ENCODE measurements at regions not wholly inside any gene's neighbourhood (a gene's known extent, or its start where the extent isn't known, plus 50 kb on each side); places are given as distances from the start of the nearest gene placed in this dataset.

DNA sequence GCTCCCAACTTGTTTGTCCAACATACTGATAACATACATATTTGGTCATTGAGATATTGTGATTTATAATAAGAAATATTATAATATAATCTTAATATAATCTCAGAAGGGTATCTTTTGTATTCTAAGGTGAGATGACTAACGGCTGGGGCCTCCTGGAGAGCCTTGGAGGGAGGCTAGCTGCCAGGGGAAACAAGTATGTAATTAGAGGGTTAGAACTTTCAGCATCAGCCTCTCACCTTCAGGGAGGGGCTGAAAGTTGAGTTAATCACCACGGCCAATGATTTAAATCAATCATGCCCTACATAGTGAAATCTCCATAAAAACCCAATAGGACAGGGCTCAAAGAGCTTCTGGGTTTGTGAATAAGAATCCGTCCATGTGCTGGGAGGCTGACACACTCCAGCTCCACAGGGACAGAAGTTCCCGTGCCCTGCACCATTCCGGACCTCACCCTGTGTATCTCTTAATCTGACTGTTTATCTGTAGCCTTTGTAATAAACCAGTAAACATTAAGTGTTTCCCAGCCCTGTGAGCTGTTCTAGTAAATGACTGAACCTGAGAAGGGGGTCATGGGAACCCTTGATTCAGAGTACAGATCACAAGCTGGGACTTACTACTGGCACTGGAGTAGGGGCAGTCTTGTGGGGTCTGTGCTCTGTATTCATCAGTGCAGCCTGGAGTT, 86.3 kb upstream of the STEAP1B start:
- DNase-seq (ENCODE audit: low read depth in 1 of 2, low spot score in 1 of 2), result no peak
- Histone ChIP-seq H3K9me3 (ENCODE audit: low read depth) (no peaks in the 10 kb centered on the region), H3K27me3 (no peaks in the 10 kb centered on the region), H3K27ac (peak overlapping the region; percentile 84), H3K36me3 (no peaks in the 10 kb centered on the region), H3K4me1 (ENCODE audit: low read depth) (peaks cover 28% of the 10 kb centered on the region), H3K4me3 (no peak overlapping the region)
- TF ChIP-seq, protein P1, sequence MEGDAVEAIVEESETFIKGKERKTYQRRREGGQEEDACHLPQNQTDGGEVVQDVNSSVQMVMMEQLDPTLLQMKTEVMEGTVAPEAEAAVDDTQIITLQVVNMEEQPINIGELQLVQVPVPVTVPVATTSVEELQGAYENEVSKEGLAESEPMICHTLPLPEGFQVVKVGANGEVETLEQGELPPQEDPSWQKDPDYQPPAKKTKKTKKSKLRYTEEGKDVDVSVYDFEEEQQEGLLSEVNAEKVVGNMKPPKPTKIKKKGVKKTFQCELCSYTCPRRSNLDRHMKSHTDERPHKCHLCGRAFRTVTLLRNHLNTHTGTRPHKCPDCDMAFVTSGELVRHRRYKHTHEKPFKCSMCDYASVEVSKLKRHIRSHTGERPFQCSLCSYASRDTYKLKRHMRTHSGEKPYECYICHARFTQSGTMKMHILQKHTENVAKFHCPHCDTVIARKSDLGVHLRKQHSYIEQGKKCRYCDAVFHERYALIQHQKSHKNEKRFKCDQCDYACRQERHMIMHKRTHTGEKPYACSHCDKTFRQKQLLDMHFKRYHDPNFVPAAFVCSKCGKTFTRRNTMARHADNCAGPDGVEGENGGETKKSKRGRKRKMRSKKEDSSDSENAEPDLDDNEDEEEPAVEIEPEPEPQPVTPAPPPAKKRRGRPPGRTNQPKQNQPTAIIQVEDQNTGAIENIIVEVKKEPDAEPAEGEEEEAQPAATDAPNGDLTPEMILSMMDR (IDR thresholded peaks at IDR 0.05; ENCODE audit: low read depth, low read length), result no peak

DNA sequence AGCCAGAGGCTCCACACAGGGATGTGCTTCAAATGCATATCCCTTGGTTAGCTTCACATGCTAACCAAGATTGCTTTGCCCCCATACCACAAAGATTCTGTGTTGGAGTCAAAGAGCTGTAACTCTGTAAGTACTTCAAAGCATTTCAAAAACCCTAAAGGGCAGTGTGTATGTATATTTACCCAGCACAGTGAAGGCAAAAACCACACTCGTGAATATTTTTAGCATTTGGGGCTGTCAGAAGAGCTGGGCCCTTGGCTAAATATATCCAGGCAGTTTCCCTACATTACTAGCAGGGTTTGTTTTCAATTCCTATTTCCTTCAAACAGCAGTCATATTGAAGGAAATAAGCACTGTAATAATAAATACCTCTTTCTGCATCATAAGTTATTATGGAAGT, 84.2 kb upstream of the STEAP1B start:
- Histone ChIP-seq H3K36me3 (no peaks in the 10 kb centered on the region), H3K4me1 (ENCODE audit: low read depth) (peaks cover 28% of the 10 kb centered on the region), H3K27me3 (no peaks in the 10 kb centered on the region), H3K4me3 (no peak overlapping the region), H3K9me3 (ENCODE audit: low read depth) (no peaks in the 10 kb centered on the region), H3K27ac (peak overlapping the region; percentile 91)
- TF ChIP-seq, protein P1 (IDR thresholded peaks at IDR 0.05; ENCODE audit: low read depth, low read length), result no peak
- peak in 1 of 2 donors; percentile 48 for DNase-seq (ENCODE audit: low read depth in 1 of 2, low spot score in 1 of 2)

DNA sequence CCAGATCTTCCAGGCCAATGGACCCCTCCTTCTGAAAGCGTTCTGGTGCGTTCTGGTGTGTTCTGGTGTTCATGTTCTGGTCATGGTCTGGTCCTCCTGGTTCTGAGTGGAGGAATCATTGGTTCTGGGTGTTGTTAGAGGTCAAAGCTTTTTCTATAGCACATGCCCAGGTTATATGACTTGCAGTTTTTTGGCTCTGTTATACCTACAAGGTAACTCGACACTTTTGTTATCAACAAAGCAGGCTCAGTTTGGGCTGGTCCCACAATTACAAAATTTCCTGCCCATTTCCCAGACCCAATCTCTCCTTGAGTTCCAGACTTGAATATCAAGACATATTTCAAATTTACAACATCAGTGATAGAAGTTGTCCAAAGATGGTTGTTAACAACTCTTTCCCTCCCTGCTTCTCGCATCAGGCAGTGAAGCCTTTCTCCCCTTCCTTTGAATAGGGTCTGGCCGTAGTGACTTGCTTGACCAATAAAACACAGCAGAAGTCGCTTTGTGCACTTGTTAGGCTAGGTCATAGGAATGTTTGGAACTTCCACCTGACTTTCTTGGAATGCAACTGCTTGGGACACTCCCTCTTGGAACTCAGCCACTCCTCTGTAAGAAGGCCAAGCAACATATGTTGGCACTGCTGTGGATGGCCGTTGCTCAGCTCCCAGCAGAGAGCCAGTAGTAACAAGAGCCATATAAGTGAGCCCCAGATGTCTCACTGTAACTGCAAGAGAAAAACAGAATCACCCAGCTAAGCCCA, 83.1 kb upstream of the STEAP1B start:
- Histone ChIP-seq H3K36me3 (no peaks in the 10 kb centered on the region), H3K4me3 (no peak overlapping the region), H3K9me3 (ENCODE audit: low read depth) (no peaks in the 10 kb centered on the region), H3K27me3 (no peaks in the 10 kb centered on the region), H3K27ac (peak overlapping the region; percentile 91), H3K4me1 (ENCODE audit: low read depth) (peaks cover 28% of the 10 kb centered on the region)
- TF ChIP-seq, protein P1 (IDR thresholded peaks at IDR 0.05; ENCODE audit: low read depth, low read length), result no peak
- peak; percentile 18 to 88 for DNase-seq (ENCODE audit: low read depth in 1 of 2, low spot score in 1 of 2)

DNA sequence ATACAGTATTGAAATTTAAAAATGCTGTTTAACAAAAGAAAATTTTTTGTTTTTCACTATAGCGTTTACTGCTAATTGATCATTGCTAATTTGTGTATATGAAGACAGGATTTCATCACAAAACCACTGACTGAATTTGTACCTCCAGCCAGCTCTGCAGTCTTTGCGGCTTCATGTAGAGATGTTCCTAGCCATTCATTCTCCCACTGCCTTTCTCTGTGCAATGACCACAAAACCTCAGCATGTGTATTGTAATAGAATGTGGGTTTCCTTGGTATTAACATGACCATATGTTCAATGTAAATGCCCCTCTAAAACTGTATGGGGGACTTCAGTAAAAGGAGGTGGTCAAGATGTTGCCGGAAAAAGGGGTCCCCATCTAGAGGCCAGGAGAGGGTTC, 81.1 kb upstream of the STEAP1B start:
- H3K9me3 ChIP-seq (ENCODE audit: low read depth), result no peaks in the 10 kb centered on the region
- no peaks in the 10 kb centered on the region for H3K27me3 ChIP-seq
- no peaks in the 10 kb centered on the region for H3K36me3 ChIP-seq
- no peak overlapping the region for H3K27ac ChIP-seq
- TF ChIP-seq, protein P1 (IDR thresholded peaks at IDR 0.05; ENCODE audit: low read depth, low read length), result no peak
- DNase-seq (ENCODE audit: low read depth in 1 of 2, low spot score in 1 of 2), result no peak
- peaks cover 23% of the 10 kb centered on the region for H3K4me1 ChIP-seq (ENCODE audit: low read depth)
- no peak overlapping the region for H3K4me3 ChIP-seq

DNA sequence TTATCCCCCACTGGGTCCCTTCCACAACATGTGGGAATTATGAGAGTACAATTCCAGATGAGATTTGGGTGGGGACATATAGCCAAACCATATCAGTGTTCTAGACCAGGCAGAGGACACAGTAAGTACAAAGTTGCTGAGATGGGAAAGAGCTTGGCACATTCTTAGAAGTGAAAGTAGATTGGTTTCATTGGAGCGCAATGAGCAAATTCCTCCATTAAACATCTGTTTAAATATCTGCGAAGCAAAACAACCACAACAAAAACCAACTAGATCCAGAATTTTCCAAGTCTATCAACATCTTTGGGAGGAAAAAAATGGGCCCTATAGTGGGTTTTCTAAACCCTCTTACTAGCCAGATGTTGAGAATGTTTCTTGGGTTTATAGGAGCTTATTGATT, 80.0 kb upstream of the STEAP1B start:
- Histone ChIP-seq H3K27ac (no peak overlapping the region), H3K9me3 (ENCODE audit: low read depth) (no peaks in the 10 kb centered on the region), H3K27me3 (no peaks in the 10 kb centered on the region), H3K4me3 (no peak overlapping the region), H3K4me1 (ENCODE audit: low read depth) (peaks cover 21% of the 10 kb centered on the region), H3K36me3 (no peaks in the 10 kb centered on the region)
- no peak for DNase-seq (ENCODE audit: low read depth in 1 of 2, low spot score in 1 of 2)
- TF ChIP-seq, protein P1 (IDR thresholded peaks at IDR 0.05; ENCODE audit: low read depth, low read length), result no peak
